ENCODE measurements at regions not wholly inside any gene's neighbourhood (a gene's known extent, or its start where the extent isn't known, plus 50 kb on each side); places are given as distances from the start of the nearest gene placed in this dataset.

- TF ChIP-seq CTCF (conservative IDR thresholded peaks at IDR 0.05 in 1 of 2, IDR thresholded peaks at IDR 0.05 in 1 of 2; ENCODE audit: low read depth in 1 of 2, low read length in 2 of 2), result no peak
- no peak for TF ChIP-seq EZH2 (IDR thresholded peaks at IDR 0.05; ENCODE audit: low read length, missing control alignments)
Observed at GRCh38 chr17:27242951-27243350, 51.0 kb upstream of the WSB1 start.

Data from fibroblast of lung (primary cell).